HL-60 (cell line): ENCODE measurements at regions not wholly inside any gene's neighbourhood (a gene's known extent, or its start where the extent isn't known, plus 50 kb on each side); places are given as distances from the start of the nearest gene placed in this dataset.

Source experiments
- GABPA ChIP-seq: IDR thresholded peaks from 2 replicates; pipeline ENCODE4 v1.6.1; 2012; ENCODE audit warnings: low read depth
- POLR2AphosphoS5 ChIP-seq: IDR thresholded peaks from 2 replicates; pipeline ENCODE4 v1.6.1; 2012; ENCODE audit warnings: low read depth
- REST ChIP-seq: IDR thresholded peaks from 2 replicates; pipeline ENCODE4 v1.6.1; 2012; ENCODE audit warnings: low read depth; ENCODE audit not compliant: insufficient replicate concordance
- TF ChIP-seq, protein P1 (sequence below): IDR thresholded peaks from one replicate; pipeline ENCODE4 v1.5.1; 2011; ENCODE audit warnings: low read length, control low read depth, inconsistent platforms; ENCODE audit not compliant: insufficient read depth

GRCh38 chr3:72318504-72319193 is 529.6 kb downstream of the SHQ1 start:
- TF ChIP-seq, protein P1, sequence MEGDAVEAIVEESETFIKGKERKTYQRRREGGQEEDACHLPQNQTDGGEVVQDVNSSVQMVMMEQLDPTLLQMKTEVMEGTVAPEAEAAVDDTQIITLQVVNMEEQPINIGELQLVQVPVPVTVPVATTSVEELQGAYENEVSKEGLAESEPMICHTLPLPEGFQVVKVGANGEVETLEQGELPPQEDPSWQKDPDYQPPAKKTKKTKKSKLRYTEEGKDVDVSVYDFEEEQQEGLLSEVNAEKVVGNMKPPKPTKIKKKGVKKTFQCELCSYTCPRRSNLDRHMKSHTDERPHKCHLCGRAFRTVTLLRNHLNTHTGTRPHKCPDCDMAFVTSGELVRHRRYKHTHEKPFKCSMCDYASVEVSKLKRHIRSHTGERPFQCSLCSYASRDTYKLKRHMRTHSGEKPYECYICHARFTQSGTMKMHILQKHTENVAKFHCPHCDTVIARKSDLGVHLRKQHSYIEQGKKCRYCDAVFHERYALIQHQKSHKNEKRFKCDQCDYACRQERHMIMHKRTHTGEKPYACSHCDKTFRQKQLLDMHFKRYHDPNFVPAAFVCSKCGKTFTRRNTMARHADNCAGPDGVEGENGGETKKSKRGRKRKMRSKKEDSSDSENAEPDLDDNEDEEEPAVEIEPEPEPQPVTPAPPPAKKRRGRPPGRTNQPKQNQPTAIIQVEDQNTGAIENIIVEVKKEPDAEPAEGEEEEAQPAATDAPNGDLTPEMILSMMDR: no peak
- TF ChIP-seq POLR2AphosphoS5 (no peak), GABPA (no peak), REST (no peak)
